Natural killer cell (primary cell): ENCODE measurements at regions not wholly inside any gene's neighbourhood (a gene's known extent, or its start where the extent isn't known, plus 50 kb on each side); places are given as distances from the start of the nearest gene placed in this dataset.

ENCODE experiments used
- ATAC-seq, 3 donors: fragments of 150-1000 bp in 2 of 3; fragments of 200-7000 bp in 1 of 3; cut with Tn5 transposase; 1 replicate in 1 of 3; 2 replicates in 2 of 3; pipeline ENCODE4 v1.10.0; 2021; ENCODE audit warnings: mild to moderate bottlenecking in 2 of 3, moderate library complexity in 2 of 3
- DNase-seq, 2 donors: peaks; one replicate each; pipeline versions ENCODE4 v3.0.0 to v3.0.0-alpha.2; 2013 to 2021; ENCODE audit warnings: mixed read lengths in 1 of 2
- H3K27ac ChIP-seq: one replicate; pipeline ENCODE4 v1.5.1; 2013; ENCODE audit warnings: mild to moderate bottlenecking, low read length
- H3K27me3 ChIP-seq: one replicate; pipeline ENCODE4 v1.6.1; 2013; ENCODE audit warnings: low read length; ENCODE audit not compliant: control insufficient read depth, insufficient read depth
- H3K36me3 ChIP-seq: one replicate; pipeline ENCODE4 v1.6.1; 2013; ENCODE audit warnings: low read length; ENCODE audit not compliant: control insufficient read depth, insufficient read depth
- H3K4me1 ChIP-seq: one replicate; pipeline ENCODE4 v1.6.1; 2013; ENCODE audit warnings: low read length; ENCODE audit not compliant: control insufficient read depth, insufficient read depth
- H3K4me3 ChIP-seq: one replicate; pipeline ENCODE4 v1.5.1; 2013; ENCODE audit warnings: low read length
- H3K9me3 ChIP-seq: one replicate; pipeline ENCODE4 v1.6.1; 2013; ENCODE audit warnings: low read length; ENCODE audit not compliant: control insufficient read depth, insufficient read depth
- H3K27ac Mint-ChIP-seq, 2 donors: one replicate each; pipeline ENCODE4 v1.8.0; 2022; ENCODE audit warnings: mild to moderate bottlenecking in 2 of 2, mixed read lengths in 2 of 2, moderate library complexity in 1 of 2
- H3K27me3 Mint-ChIP-seq, 2 donors: one replicate each; pipeline ENCODE4 v1.8.0; 2022; ENCODE audit warnings: low read depth in 2 of 2, mixed read lengths in 2 of 2
- H3K36me3 Mint-ChIP-seq: one replicate; pipeline ENCODE4 v1.8.0; 2022; ENCODE audit warnings: mixed read lengths
- H3K4me1 Mint-ChIP-seq, 2 donors: one replicate each; pipeline ENCODE4 v1.8.0; 2022; ENCODE audit warnings: mixed read lengths in 2 of 2
- H3K4me3 Mint-ChIP-seq: one replicate; pipeline ENCODE4 v1.8.0; 2022; ENCODE audit warnings: mild to moderate bottlenecking, moderate library complexity, mixed read lengths
- H3K9me3 Mint-ChIP-seq, 2 donors: one replicate each; pipeline ENCODE4 v1.8.0; 2022; ENCODE audit warnings: mixed read lengths in 2 of 2
- CTCF ChIP-seq: fragments of 200-600 bp; IDR thresholded peaks from one replicate; pipeline ENCODE4 v1.8.0; 2022; ENCODE audit warnings: antibody characterized with exemption
- WGBS: methylation state at CpG from one replicate; pipeline ENCODE4 v1.1.7; 2013; ENCODE audit warnings: missing lambda C conversion rate; ENCODE audit not compliant: insufficient coverage; 5-methylcytosine and 5-hydroxymethylcytosine counted together
- intact Hi-C: fragments of 100-400 bp; cut with micrococcal nuclease; formaldehyde crosslinking; loops from one replicate; pipeline ENCODE4 v1.14.2; 2022

DNA sequence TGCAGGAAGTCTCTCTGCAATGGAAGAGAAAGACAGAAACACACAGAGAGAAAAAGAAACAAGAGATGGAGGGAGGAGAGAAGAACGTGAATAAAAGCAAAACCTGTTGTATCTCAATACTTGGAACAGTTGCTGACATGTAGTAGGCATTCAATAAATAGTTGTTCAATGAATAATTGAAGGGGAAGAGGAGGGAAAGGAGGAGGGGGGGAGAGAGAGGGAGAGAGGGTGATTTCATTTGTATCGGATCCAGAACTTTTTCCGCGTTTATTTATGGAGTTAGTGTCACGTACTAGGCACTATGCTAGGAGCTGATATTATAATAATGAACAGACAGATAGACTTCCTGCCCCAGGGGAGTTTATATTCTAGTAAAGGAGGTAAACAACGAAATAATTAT is 144.1 kb downstream of the OMA1 start:
- H3K9me3 Mint-ChIP-seq = no peaks in the 10 kb centered on the region
- H3K27me3 ChIP-seq = no peaks in the 10 kb centered on the region
- H3K27ac Mint-ChIP-seq = no peak overlapping the region
- peaks cover 0 to 7% of the 10 kb centered on the region in 2 donors for H3K27me3 Mint-ChIP-seq
- no peaks in the 10 kb centered on the region for H3K36me3 ChIP-seq
- DNase-seq (no peak), ATAC-seq (no peak)
- H3K4me1 Mint-ChIP-seq = no peaks in the 10 kb centered on the region
- no peak overlapping the region for H3K27ac ChIP-seq
- 89% methylated on average over 6 of the region's 6 CpGs for WGBS
- TF ChIP-seq CTCF = no peak
- H3K4me3 ChIP-seq = no peak overlapping the region
- H3K4me1 ChIP-seq = no peaks in the 10 kb centered on the region
- no peaks in the 10 kb centered on the region for H3K36me3 Mint-ChIP-seq
- intact Hi-C loops = no loop called here
- H3K4me3 Mint-ChIP-seq = no peak overlapping the region
- no peaks in the 10 kb centered on the region for H3K9me3 ChIP-seq

DNA sequence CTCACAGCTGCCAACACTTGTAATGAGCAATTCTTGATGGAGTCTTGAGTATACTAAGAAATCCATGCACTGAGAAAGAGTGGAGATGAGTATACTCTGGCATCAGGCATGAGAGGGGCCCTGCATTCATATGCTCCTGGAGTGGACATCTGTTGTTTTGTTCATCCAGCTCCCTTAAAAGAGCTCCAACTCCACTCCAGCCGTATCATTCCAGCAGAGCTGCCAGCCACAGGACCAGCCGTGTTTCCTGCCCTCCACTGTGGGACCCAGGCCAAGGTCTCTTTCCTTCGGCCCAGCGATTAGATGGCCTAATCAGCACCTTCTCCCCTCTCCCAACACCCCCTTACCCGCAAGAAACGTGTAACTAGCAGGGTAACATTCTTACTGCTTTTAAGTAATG is 144.5 kb downstream of the OMA1 start:
- no peak overlapping the region for H3K27ac Mint-ChIP-seq
- DNase-seq = no peak
- H3K27me3 Mint-ChIP-seq = peaks cover 0 to 7% of the 10 kb centered on the region in 2 donors
- ATAC-seq = no peak
- H3K27ac ChIP-seq = no peak overlapping the region
- no peaks in the 10 kb centered on the region for H3K36me3 Mint-ChIP-seq
- H3K4me1 ChIP-seq = no peaks in the 10 kb centered on the region
- H3K9me3 Mint-ChIP-seq = no peaks in the 10 kb centered on the region
- WGBS = 96% methylated on average over 4 of the region's 6 CpGs
- H3K4me3 Mint-ChIP-seq = no peak overlapping the region
- no peaks in the 10 kb centered on the region for H3K36me3 ChIP-seq
- no peaks in the 10 kb centered on the region for H3K9me3 ChIP-seq
- H3K4me1 Mint-ChIP-seq = no peaks in the 10 kb centered on the region
- H3K4me3 ChIP-seq = no peak overlapping the region
- no peaks in the 10 kb centered on the region for H3K27me3 ChIP-seq
- intact Hi-C loops = no loop called here
- no peak for TF ChIP-seq CTCF

- Histone ChIP-seq H3K27ac (no peak overlapping the region), H3K4me3 (no peak overlapping the region), H3K36me3 (no peaks in the 10 kb centered on the region), H3K9me3 (no peaks in the 10 kb centered on the region), H3K27me3 (no peaks in the 10 kb centered on the region), H3K4me1 (no peaks in the 10 kb centered on the region)
- H3K4me1 Mint-ChIP-seq = no peaks in the 10 kb centered on the region
- H3K27me3 Mint-ChIP-seq = peaks cover 0 to 3% of the 10 kb centered on the region in 2 donors
- ATAC-seq (no peak), DNase-seq (no peak)
- H3K4me3 Mint-ChIP-seq = no peak overlapping the region
- intact Hi-C loops = no loop called here
- no peaks in the 10 kb centered on the region for H3K36me3 Mint-ChIP-seq
- WGBS = 95% methylated on average over 3 of the region's 3 CpGs
- TF ChIP-seq CTCF = no peak
- H3K9me3 Mint-ChIP-seq = no peaks in the 10 kb centered on the region
- H3K27ac Mint-ChIP-seq = no peak overlapping the region
Measured at GRCh38 chr1:58399176-58399575, 147.3 kb downstream of the OMA1 start.

GRCh38 chr1:58398714-58399113 is 147.8 kb downstream of the OMA1 start:
- Histone ChIP-seq H3K36me3 (no peaks in the 10 kb centered on the region), H3K4me1 (no peaks in the 10 kb centered on the region), H3K27ac (no peak overlapping the region), H3K9me3 (no peaks in the 10 kb centered on the region), H3K27me3 (no peaks in the 10 kb centered on the region), H3K4me3 (no peak overlapping the region)
- Mint-ChIP-seq H3K9me3 (no peaks in the 10 kb centered on the region), H3K4me1 (no peaks in the 10 kb centered on the region), H3K27ac (no peak overlapping the region), H3K36me3 (no peaks in the 10 kb centered on the region), H3K27me3 (peaks cover 0 to 3% of the 10 kb centered on the region in 2 donors), H3K4me3 (no peak overlapping the region)
- 80% methylated on average over 1 of the region's 1 CpG for WGBS
- no peak for ATAC-seq
- DNase-seq = no peak
- no peak for TF ChIP-seq CTCF
- intact Hi-C loops = no loop called here
